Fibroblast of upper back skin (primary cell): ENCODE measurements at regions not wholly inside any gene's neighbourhood (a gene's known extent, or its start where the extent isn't known, plus 50 kb on each side); places are given as distances from the start of the nearest gene placed in this dataset.

Experiments
- DNase-seq: peaks from one replicate; pipeline ENCODE4 v3.0.0-alpha.2; 2013

DNA sequence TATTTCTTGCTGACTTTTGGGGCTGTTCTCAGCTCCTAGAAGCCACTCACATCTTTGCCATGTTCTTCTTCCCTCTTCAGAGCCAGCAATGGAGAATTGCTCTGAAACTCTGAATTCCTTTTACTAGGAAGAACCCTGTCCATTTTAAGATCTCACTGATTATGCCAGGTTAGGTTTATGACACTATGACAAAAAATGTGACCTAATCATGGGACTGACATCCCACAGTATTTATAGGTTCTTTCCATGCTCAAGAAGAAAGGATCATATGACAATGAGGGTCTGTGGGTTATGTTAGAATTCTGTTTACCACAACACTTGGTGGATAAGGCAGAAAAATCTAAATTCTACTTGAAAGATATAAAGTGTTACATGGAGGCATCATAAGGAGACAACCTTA is 263.3 kb upstream of the CITED2 start:
- no peak for DNase-seq

DNA sequence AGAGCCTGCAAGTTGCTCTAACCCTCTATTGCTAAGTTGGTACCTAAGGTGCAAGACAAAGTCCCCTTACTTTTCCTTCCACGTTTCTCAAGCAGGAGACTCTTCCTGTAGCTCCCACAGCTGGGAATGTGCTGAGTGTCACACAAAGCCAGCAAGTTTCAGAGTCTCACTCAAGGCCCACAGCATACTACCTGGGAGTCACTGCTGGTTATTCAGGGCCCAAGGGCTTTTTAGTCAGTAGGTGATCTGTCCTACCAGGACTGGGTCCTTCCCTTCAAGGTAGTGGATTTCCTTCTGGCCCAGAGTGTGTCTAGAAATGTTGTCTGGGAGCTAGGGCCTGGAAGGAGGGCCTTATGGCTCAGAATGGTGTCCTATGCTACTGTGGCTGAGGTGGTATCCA is 261.9 kb upstream of the CITED2 start:
- DNase-seq = no peak

DNA sequence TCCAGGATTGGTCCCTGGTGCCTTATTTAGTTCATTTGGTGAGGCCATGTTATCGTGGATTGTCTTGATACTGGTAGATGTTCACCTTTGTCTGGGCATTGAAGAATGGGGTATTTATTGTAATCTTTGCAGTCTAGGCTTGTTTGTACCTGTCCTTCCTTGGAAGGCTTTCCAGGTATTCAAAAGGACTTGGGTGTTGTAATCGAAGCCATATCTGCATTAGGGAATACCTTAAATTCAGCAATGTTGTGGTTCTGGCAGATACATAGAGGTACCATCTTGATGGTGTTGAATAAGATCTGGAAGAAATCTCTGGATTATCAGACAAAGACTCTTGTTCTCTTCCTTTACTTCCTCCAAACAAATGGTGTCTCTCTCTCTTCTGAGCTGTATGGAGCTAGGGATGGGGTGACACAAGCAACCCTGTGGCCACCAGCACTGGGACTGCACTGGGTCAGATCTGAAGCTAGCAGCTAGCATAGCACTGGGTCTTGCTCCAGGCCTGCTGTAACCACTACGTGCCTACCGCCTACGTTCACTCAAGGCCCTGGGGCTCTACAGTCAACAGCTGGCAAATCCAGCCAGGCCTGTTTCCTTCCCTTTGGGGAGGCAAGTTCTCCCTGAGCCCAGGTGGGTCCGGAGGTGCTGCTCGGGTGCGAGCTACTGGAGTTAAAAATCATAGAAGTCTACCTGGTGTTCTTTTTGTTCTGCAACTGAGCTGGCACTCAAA is 261.1 kb upstream of the CITED2 start:
- DNase-seq = no peak

DNA sequence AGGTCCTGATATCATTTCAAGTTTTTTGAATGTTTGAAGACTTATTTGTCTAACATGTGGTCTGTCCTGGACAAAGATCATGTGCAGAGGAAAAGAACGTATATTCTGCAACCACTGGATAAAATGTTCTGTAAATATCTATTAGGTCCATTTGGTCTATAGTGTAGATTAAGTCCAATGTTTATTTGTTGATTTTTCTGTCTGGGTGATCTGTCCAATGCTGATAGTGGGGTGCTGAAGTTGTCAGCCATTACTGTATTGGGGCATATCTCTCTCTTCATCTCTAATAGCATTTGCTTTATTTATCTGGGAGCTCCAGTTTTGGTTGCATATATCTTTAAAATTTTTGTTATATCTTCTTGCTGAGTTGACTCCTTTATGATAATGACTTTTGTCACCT is 258.4 kb upstream of the CITED2 start:
- no peak for DNase-seq

DNA sequence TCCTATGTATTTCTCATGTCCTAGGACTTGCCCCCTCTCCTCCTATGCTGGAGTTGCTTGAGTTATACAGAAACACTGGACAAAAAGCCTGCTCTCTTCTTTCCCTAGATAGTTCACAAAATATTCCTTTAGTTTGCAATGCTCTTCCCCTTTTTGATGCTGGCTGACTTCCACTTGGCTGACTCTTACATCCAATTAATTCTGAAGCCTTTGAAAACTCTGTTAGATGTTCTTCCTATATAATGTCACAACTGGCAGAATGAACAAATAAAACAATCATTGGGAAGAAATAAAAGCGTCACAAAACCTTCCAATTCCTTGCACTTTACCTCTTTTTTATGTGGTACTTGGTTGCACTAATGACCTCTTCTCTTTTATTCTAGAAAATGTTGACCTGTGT is 253.8 kb upstream of the CITED2 start:
- DNase-seq = no peak

DNA sequence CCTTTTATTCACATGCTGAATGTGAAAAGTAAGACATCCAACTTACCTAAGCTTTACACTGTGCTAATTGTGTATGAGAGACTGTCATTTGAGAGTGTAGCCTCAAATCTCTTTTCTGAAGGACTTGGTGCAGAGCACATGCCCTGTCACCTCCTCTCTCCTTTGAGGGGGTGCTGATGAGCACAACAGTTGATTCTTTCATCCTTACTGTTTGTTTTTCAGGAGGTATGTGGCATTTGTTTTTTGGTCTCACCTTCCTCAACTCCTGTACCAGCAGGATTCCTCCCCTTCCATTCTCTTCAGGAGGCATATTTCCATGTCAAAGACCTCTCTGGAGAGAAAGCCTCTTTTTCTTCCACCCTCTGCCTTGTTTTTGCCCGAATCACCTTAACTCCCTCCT is 252.6 kb upstream of the CITED2 start:
- no peak for DNase-seq

DNA sequence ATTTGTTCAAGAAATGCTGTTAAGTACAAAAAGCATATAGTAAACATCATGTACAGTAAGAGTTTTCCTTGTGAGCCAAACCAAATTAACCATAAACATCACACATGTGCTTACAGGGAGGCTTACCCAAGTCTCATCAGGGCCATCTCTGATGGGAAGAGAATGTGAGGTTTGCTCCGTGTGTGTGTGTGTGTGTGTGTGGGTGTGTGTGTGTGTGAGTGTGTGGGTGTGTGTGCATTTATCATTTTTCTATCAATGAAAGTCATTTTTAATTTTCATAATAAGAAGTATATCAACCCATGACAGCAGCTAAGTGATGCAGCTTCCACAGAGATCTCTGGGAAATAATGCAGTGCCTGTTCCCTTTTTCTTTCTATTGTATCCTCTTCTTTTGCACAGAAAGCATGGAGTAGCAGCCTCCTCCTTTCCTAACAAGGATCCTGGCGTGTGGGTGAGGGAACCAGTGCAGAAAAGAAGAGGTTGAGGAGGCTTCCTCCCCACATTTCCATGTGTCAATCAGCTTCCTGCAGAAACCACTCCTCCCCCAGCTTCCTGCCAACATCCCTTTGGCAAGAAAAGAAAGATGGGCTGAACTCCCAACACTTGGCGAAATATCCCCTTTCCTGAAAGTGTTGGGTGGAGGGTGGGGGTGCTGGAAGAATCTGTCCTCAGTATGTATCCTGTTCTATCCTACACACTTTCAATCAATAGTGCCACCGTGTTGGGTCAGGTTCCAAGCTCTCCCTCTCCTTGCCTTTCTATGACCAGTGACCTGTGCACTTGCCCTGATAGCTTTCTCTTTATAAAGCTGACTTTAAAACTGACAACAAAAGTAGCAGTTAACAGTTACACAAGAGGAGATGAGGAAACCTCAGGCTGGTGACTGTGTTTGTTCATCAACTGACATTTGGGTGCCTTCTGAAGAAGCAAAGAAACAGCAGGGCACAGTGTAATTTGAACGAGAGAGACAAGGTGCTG is 251.8 kb upstream of the CITED2 start:
- peak; percentile 28 for DNase-seq

DNA sequence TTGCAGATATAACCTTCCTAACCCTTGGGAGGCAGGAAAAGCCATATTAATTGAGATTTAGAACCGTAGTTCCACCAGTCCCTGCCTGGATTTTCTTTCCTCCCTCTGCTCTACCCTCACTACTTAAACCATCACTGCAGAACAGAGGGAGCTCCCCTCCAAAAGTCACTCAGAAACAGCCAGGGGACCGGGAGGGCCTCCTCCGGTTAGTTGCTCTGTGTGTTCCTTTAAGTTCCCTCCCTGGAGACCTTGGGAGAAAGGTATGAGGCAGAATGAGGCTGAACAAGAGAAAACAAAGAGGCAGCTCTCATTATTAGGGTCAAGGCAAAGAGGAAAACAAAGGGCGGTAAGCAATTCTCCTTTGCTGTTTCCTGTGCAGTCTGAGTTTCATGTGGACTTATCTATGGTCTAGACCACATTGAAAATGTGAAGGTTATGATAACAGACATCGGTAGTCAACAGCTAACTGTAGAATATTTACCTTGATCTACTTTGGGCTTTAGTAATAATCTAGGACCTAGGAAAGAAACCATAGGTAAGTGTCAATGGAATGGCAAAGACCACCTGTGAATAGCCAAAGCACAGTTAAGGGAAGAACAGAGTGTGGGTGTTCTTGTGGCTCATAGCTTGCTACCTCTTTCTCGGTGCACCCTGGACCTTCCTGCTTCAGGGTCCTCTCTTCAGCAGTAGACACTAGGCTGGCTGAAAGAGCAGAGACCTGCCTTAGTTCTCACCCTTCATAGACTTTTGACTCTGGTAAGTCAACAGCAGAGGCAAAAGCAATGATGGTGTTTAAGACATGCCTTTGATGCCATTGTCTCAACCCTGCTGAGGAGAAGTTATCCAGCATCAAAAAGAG is 250.9 kb upstream of the CITED2 start:
- DNase-seq = no peak

DNA sequence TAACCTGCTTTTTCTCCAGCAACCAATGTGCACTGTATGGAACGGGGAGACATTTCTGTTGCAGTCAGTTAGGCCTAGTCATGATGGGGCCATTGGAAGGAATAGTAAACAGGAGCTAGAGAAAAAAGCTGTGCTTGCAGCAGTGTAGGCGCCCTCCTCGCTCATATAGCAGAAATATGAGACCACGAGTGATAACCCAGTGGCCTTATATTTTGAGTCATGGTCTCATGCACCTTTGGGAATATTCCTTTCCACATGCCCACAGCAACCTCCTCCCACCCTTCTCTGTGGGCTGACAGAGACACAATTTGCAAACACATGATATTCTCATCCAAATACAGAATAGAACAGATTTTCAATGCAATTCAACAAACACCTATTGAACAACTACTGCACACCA is 248.9 kb upstream of the CITED2 start:
- DNase-seq = no peak

DNA sequence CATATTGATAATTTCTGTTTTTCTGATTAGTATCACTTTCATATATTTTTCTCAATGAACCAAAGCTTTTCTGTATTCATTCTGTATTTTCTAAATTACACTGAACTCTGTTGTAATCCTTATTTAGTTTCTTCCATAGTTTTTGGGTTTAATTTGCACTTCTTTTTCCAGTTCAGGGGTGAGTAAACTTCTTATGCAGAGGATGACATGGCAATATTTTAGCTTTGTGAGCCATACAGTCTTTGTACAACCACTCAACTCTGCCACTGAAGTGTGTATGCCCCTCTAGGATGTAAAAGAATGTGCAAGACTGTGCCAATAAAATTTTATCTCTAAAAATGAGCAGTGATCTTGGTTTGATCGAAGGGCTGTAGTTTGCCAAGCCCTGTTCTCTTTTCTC is 239.0 kb upstream of the CITED2 start:
- no peak for DNase-seq

DNA sequence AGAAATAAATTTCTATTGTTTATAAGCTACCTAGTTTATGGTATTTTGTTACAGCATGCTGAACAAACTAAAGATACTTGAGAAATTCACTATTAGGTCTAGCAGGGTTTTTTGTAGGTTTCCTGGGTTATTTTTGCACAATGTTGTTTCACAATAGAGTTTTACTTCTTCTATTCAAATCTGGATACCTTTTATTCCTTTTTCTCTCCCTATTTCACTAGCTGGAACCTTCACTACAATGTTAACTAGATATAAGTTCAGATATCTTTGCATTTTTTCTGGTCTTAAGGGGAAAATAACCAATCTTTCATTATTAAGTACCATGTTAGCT is 237.7 kb upstream of the CITED2 start:
- DNase-seq = no peak

DNA sequence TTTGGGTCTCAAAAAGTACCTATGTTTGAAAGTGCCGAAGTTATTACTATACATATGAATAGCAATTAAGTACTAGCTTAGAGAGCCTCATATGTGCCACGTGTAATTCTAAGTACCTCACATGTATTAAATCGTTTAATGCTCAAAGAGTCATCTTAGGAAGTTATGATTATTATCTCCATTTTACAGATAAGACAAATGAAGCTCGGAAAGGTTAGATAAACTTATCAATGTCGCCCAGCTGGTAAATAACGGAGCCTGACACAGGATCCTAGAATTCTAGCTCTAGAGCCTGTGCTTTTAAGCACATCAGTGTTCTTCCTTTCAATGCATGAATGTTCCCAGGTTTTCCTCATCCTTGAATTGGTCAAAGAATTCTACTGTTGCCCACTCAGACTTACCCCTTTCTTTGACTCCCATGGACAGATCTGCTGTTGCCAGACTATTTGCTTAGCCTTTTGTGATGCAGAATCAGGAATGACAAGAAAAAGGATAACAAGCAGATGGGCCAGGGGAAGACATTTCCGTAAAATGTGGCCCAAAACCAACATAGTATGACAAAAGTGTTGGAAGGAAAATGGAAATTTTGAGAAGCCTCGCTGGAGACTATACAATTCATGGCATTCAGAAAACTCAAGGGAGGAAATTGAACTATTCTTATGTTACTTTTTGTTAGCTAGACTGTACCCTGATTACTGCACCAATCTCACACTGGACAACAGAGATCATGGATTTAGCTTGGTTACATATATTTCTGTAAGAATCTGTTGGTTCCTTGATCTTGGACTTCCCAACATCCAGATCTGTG is 237.1 kb upstream of the CITED2 start:
- no peak for DNase-seq

DNA sequence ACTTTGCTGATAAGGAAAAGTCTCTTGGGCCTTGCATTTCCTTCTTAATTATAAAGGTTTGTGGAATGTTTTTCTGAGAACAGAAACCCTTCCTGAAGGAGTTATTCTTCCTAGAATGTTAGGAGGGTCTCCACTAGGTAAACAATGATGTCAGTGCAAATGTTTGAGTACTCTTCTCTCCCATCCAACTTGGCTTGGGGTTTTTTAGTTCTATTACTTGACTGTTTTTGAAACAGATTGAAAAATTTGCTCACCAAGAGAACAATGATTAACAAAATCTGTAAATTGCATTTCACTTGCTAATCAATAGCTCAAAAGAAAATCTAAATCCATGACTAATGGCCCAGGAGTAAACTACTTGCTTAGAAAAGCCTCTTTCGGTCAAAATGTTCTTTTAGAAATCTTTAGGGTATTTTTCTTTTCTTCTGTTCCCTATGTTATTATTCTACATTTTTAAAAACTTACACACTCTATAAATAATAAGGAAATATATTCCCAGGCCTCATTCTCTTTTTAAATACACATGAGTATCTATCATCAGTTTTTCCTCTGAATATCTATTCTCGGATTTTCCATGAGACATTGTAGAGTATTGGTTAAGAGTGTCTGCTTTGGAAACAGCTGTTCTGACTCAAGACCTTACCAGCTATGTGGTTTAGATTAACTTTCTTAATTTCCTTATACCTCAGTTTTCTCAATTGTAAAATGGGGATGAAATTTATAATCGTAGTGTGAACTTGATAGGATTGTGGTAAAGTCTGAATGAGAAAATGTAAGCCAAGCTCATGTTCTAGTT is 234.2 kb upstream of the CITED2 start:
- DNase-seq = peak; percentile 56

DNA sequence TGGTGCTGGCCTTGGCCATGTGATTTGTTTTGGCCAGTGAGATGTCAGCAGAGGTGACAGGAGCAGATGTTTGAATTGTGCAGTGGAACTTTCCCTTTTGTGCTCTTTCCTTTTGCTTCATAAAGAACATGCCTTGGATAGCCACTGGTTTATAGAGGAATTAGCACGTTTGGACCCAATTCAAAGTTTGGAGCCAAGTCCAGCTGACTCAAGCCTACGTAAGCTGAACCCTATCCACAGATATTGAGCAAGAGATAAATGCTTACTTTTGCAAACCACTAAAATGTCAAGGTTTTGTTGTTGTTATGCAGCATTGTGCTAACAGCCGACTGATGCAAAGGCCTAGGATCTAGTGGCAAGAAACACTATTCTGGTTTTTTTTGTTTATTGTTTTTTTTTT is 230.9 kb upstream of the CITED2 start:
- peak; percentile 78 for DNase-seq

DNA sequence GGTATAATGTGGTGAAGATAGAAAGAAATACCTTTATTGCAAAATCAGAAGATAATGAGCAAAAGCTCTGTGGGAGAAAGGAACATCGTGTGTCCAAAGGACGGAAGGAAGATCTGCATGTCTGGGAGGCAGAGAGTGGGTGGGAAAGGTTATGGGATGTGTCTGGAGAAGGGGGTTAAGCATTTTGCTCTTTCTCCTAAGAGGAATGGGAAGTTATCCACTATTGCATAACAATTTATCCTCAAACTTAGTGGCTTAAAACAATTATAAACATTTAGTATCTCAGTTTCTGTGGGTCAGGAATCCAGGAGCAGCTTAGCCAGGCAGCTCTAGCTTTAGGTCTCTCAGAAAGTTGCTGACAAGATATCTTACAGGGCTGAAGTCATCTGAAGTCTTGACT is 229.1 kb upstream of the CITED2 start:
- no peak for DNase-seq

DNA sequence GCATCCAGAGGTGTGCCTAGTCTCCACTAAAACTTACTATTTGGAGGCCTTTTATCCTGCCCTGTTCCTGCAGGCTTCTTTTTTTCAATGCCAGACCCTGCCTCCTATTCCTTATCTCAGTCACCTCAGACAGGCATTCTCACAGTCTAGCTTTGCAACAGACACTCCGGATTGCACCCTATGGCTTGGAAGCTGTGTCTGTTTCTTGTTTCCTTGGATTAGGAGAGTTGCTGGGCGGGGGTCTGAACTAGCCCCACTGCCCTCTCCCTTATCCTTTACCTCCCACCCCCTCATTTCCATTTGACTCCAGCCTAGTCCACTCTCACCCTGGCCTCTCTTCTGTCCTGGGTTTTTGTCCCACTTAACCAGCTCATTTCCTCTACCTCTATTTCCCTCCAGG is 228.1 kb upstream of the CITED2 start:
- no peak for DNase-seq

DNA sequence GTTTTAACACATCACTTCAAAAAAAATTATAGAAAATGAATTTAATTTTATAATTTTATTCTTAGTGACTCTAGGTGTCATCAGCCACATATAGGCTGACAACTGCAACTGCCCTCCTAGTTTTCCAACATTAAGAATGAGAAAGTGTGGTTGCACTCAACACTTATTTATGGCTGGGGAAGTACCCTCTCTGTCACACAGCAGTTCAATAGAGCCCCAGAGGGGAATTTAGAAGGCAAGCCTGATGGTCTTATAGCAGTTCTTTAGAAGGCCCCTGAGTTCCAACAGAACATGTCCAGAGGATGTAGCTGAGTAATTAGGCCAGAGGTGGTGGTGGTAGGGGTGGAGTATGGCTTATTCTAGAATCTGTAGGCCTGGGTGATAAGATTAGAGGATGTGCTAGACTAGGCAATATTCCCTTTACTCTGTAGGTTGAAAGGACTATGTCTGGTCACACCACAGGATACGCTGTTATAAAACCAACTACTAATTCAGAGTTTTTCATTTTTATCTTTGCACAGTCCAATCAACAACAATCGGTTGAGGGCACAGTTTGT is 226.5 kb upstream of the CITED2 start:
- no peak for DNase-seq

DNA sequence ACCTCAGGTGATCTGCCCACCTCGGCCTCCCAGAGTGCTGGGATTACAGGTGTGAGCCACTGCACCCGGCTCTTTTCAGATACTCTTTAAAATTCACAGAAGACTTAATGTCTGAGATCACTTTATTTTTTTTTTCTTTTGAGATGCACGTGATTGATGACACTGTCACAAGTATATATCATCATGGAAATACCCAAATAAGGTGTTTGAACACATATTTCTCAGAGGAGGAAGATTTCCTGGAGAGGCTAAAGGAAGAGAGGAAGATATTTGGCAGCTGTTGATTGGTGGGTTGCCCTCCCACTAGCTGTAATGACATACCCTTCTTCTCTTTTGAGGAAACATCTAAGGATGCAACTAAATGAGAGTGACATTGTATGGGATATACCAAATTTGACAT is 225.9 kb upstream of the CITED2 start:
- no peak for DNase-seq

DNA sequence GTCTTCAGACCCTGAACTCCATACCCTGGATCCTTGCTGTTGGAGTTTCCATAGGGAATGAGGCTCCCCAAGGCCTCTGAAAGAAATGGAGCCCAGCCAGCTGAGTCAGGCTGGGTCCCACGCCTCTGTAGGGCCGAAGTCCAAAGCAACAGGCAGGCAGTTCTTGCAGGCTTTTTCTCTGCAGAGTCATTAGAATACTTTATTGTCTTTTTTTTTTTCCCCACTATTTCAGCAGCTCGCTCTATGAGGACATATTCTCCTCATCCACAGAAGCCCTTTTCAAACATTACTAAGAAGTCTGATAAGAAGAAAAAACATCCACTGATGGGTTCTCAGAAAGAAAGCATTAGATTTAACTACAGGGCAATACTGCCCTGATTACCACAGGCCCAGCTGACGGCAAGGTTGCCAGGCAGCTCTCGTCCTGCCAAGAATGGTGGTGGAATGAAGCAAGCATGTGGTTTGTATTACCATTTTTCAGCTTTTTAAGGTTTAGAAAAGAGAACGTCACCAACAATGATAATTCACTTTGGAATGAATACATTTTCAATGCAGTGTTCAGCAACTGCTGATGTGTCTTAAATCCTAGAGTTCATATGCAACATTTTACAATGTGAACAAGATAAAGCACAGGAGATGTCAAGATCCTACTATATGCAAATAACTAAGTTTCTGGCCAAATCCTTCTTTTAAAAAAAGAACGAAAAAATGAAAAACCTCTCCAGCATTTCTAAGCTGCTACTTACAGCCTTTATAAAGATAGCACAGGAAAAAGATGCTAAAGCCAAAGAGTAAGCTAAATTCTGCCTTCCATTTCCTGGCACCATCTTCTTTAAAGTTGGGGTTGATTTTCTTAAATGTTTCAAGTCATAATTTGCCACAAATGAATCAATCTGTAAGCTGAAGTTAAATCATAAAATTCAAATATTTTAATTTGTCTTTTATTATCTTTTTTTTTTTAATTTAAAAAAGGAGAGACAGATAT is 223.6 kb upstream of the CITED2 start:
- DNase-seq = peak; percentile 98
